HUES48 (cell line): ENCODE measurements at regions not wholly inside any gene's neighbourhood (a gene's known extent, or its start where the extent isn't known, plus 50 kb on each side); places are given as distances from the start of the nearest gene placed in this dataset.

Source experiments
- H3K27ac ChIP-seq: one replicate; pipeline ENCODE4 v1.7.0; 2013; ENCODE audit warnings: low read depth, low read length, inconsistent platforms
- H3K27me3 ChIP-seq: 2 replicates; pipeline ENCODE4 v1.6.1; 2013; ENCODE audit warnings: mild to moderate bottlenecking, low read length; ENCODE audit not compliant: control insufficient read depth, insufficient read depth
- H3K36me3 ChIP-seq: 2 replicates; pipeline ENCODE4 v1.6.1; 2013; ENCODE audit warnings: low read length; ENCODE audit not compliant: control insufficient read depth, insufficient read depth
- H3K4me1 ChIP-seq: 2 replicates; pipeline ENCODE4 v1.6.1; 2013; ENCODE audit warnings: mild to moderate bottlenecking, low read length; ENCODE audit not compliant: control insufficient read depth, insufficient read depth
- H3K4me3 ChIP-seq: 2 replicates; pipeline ENCODE4 v1.5.1; 2013; ENCODE audit warnings: mild to moderate bottlenecking, low read depth, low read length
- H3K9ac ChIP-seq: 2 replicates; pipeline ENCODE4 v1.6.1; 2013; ENCODE audit warnings: mild to moderate bottlenecking, low read depth, low read length, moderate library complexity
- H3K9me3 ChIP-seq: 2 replicates; pipeline ENCODE4 v1.6.1; 2013; ENCODE audit warnings: low read length; ENCODE audit not compliant: control insufficient read depth, insufficient read depth

- no peak overlapping the region for H3K9ac ChIP-seq
- H3K27ac ChIP-seq = no peak overlapping the region
- no peaks in the 10 kb centered on the region for H3K4me1 ChIP-seq
- H3K27me3 ChIP-seq = no peaks in the 10 kb centered on the region
- H3K9me3 ChIP-seq = no peaks in the 10 kb centered on the region
- no peaks in the 10 kb centered on the region for H3K36me3 ChIP-seq
- H3K4me3 ChIP-seq = no peak overlapping the region
Observed at GRCh38 chr16:62573466-62573865, 537.2 kb upstream of the CDH8 start.

GRCh38 chr16:62568926-62569325 lies 532.7 kb upstream of the CDH8 start:
- Histone ChIP-seq H3K9ac (no peak overlapping the region), H3K4me1 (no peaks in the 10 kb centered on the region), H3K27ac (no peak overlapping the region), H3K27me3 (no peaks in the 10 kb centered on the region), H3K9me3 (no peaks in the 10 kb centered on the region), H3K36me3 (no peaks in the 10 kb centered on the region), H3K4me3 (no peak overlapping the region)

- Histone ChIP-seq H3K4me3 (no peak overlapping the region), H3K9ac (no peak overlapping the region), H3K27me3 (no peaks in the 10 kb centered on the region), H3K27ac (no peak overlapping the region), H3K4me1 (no peaks in the 10 kb centered on the region), H3K9me3 (no peaks in the 10 kb centered on the region), H3K36me3 (no peaks in the 10 kb centered on the region)
Observed at GRCh38 chr16:62565706-62566105, 529.5 kb upstream of the CDH8 start.

- Histone ChIP-seq H3K9ac (no peak overlapping the region), H3K36me3 (no peaks in the 10 kb centered on the region), H3K27ac (no peak overlapping the region), H3K4me1 (no peaks in the 10 kb centered on the region), H3K4me3 (no peak overlapping the region), H3K27me3 (no peaks in the 10 kb centered on the region), H3K9me3 (no peaks in the 10 kb centered on the region)
Observed at GRCh38 chr16:62564291-62564690, 528.1 kb upstream of the CDH8 start.

- Histone ChIP-seq H3K27me3 (no peaks in the 10 kb centered on the region), H3K27ac (no peak overlapping the region), H3K36me3 (no peaks in the 10 kb centered on the region), H3K4me3 (no peak overlapping the region), H3K4me1 (no peaks in the 10 kb centered on the region), H3K9me3 (no peaks in the 10 kb centered on the region), H3K9ac (no peak overlapping the region)
Observed at GRCh38 chr16:62562121-62562520, 525.9 kb upstream of the CDH8 start.

- no peaks in the 10 kb centered on the region for H3K9me3 ChIP-seq
- H3K36me3 ChIP-seq = no peaks in the 10 kb centered on the region
- H3K27ac ChIP-seq = no peak overlapping the region
- no peak overlapping the region for H3K4me3 ChIP-seq
- H3K4me1 ChIP-seq = peaks cover 10% of the 10 kb centered on the region
- H3K27me3 ChIP-seq = no peaks in the 10 kb centered on the region
- no peak overlapping the region for H3K9ac ChIP-seq
Observed at GRCh38 chr16:62549875-62550274, 513.6 kb upstream of the CDH8 start.

- Histone ChIP-seq H3K36me3 (no peaks in the 10 kb centered on the region), H3K27me3 (no peaks in the 10 kb centered on the region), H3K4me1 (peaks cover 10% of the 10 kb centered on the region), H3K9ac (no peak overlapping the region), H3K9me3 (no peaks in the 10 kb centered on the region), H3K4me3 (no peak overlapping the region), H3K27ac (no peak overlapping the region)
Observed at GRCh38 chr16:62548095-62548494, 511.9 kb upstream of the CDH8 start.

- Histone ChIP-seq H3K4me1 (peaks cover 10% of the 10 kb centered on the region), H3K9ac (no peak overlapping the region), H3K27ac (no peak overlapping the region), H3K4me3 (no peak overlapping the region), H3K9me3 (no peaks in the 10 kb centered on the region), H3K27me3 (no peaks in the 10 kb centered on the region), H3K36me3 (no peaks in the 10 kb centered on the region)
Observed at GRCh38 chr16:62546701-62547100, 510.5 kb upstream of the CDH8 start.

GRCh38 chr16:62545039-62545438 lies 508.8 kb upstream of the CDH8 start:
- Histone ChIP-seq H3K9ac (no peak overlapping the region), H3K9me3 (no peaks in the 10 kb centered on the region)

GRCh38 chr16:62543516-62543915 lies 507.3 kb upstream of the CDH8 start:
- H3K27ac ChIP-seq = no peak overlapping the region

More at GRCh38 chr16:62545039-62545438, 508.8 kb upstream of the CDH8 start:
- H3K27ac ChIP-seq = no peak overlapping the region
- H3K4me1 ChIP-seq = peaks cover 10% of the 10 kb centered on the region
- H3K36me3 ChIP-seq = no peaks in the 10 kb centered on the region
- H3K4me3 ChIP-seq = no peak overlapping the region
- H3K27me3 ChIP-seq = no peaks in the 10 kb centered on the region

GRCh38 chr16:62539657-62540056 lies 503.4 kb upstream of the CDH8 start:
- no peak overlapping the region for H3K9ac ChIP-seq
- no peaks in the 10 kb centered on the region for H3K9me3 ChIP-seq
- no peaks in the 10 kb centered on the region for H3K27me3 ChIP-seq
- no peaks in the 10 kb centered on the region for H3K4me1 ChIP-seq
- no peak overlapping the region for H3K4me3 ChIP-seq
- H3K36me3 ChIP-seq = no peaks in the 10 kb centered on the region
- no peak overlapping the region for H3K27ac ChIP-seq

More at GRCh38 chr16:62543516-62543915, 507.3 kb upstream of the CDH8 start:
- Histone ChIP-seq H3K4me3 (no peak overlapping the region), H3K9ac (no peak overlapping the region), H3K27me3 (no peaks in the 10 kb centered on the region), H3K4me1 (peaks cover 10% of the 10 kb centered on the region), H3K36me3 (no peaks in the 10 kb centered on the region), H3K9me3 (no peaks in the 10 kb centered on the region)

GRCh38 chr16:62530426-62530825 lies 494.2 kb upstream of the CDH8 start:
- Histone ChIP-seq H3K36me3 (no peaks in the 10 kb centered on the region), H3K27me3 (no peaks in the 10 kb centered on the region), H3K4me1 (no peaks in the 10 kb centered on the region), H3K27ac (no peak overlapping the region), H3K9ac (no peak overlapping the region), H3K9me3 (no peaks in the 10 kb centered on the region), H3K4me3 (no peak overlapping the region)
